GM12878 (cell line): ENCODE measurements at regions not wholly inside any gene's neighbourhood (a gene's known extent, or its start where the extent isn't known, plus 50 kb on each side); places are given as distances from the start of the nearest gene placed in this dataset.

Experiments
- ATAC-seq: fragments of 200-7000 bp; cut with Tn5 transposase; 3 replicates; pipeline ENCODE4 v1.9.1; 2020; ENCODE audit warnings: mild to moderate bottlenecking, moderate library complexity
- BruUV-seq: library from RNA; stranded (reverse); fragments of 400-500 nt; replicated peaks from 2 replicates; lab custom pipeline; 2021; lab: Mats Ljungman, UMichigan
- CTCF ChIA-PET: fragments of 300-600 bp; sonication (Branson Sonifier 250); formaldehyde crosslinking; extraction: SDS; loops from one replicate; lab custom pipeline; 2021; ENCODE audit warnings: inconsistent platforms; lab: Yijun Ruan, JAX
- POLR2A ChIA-PET: fragments of 350-600 bp; formaldehyde crosslinking; extraction: SDS; loops from one replicate; lab custom pipeline; 2021; ENCODE audit warnings: inconsistent platforms; lab: Charles Lee
- RAD21 ChIA-PET: fragments of 300-600 bp; sonication (Branson Sonifier 250); formaldehyde crosslinking; loops from one replicate; lab custom pipeline; 2023; ENCODE audit warnings: antibody characterized with exemption; ENCODE audit not compliant: unreplicated experiment; lab: Charles Lee
- SMC1A ChIA-PET: fragments of 300-600 bp; sonication (Branson Sonifier 250); formaldehyde crosslinking; loops from one replicate; lab custom pipeline; 2023; ENCODE audit not compliant: unreplicated experiment, uncharacterized antibody; lab: Charles Lee
- DNase-seq: peaks from one replicate; pipeline ENCODE4 v3.0.0-alpha.2; 2011; ENCODE audit warnings: low read depth, low spot score
- FAIRE-seq: peaks from 3 replicates; lab custom pipeline; 2011; peaks lifted over from hg19 to GRCh38; lab: Jason Lieb, UNC
- H2AFZ ChIP-seq: 2 replicates; pipeline ENCODE4 v1.6.0; 2011; ENCODE audit warnings: low read depth, low read length, control low read depth; ENCODE audit not compliant: control insufficient read depth
- H3K27ac ChIP-seq: 2 replicates; pipeline ENCODE4 v1.5.1; 2011; ENCODE audit warnings: control low read depth; ENCODE audit not compliant: control insufficient read depth, insufficient read depth
- H3K27me3 ChIP-seq, 2 experiments: replicated peaks in 1 of 2; 2 replicates each; pipeline versions ENCODE4 v1.6.0 to v1.6.1; 2011; ENCODE audit warnings: low read length in 1 of 2; ENCODE audit not compliant: control insufficient read depth in 2 of 2, insufficient read depth in 2 of 2
- H3K36me3 ChIP-seq, 2 experiments: 2 replicates each; pipeline ENCODE4 v1.5.1; 2011; ENCODE audit warnings: low read length in 1 of 2; ENCODE audit not compliant: control insufficient read depth in 2 of 2, insufficient read depth in 2 of 2
- H3K4me1 ChIP-seq: 2 replicates; pipeline ENCODE4 v1.6.1; 2011; ENCODE audit warnings: mild to moderate bottlenecking, low read length, moderate library complexity, mixed read lengths; ENCODE audit not compliant: control insufficient read depth, insufficient read depth
- H3K4me2 ChIP-seq: 2 replicates; pipeline ENCODE4 v1.6.0; 2011; ENCODE audit warnings: control low read depth; ENCODE audit not compliant: control insufficient read depth, insufficient read depth
- H3K4me3 ChIP-seq: fragments of 200-600 bp; sonication (generic); 2 replicates; pipeline ENCODE4 v1.5.1; 2016
- H3K79me2 ChIP-seq: 2 replicates; pipeline ENCODE4 v1.6.0; 2011; ENCODE audit warnings: low read length; ENCODE audit not compliant: control insufficient read depth, insufficient read depth
- H3K9ac ChIP-seq: 2 replicates; pipeline ENCODE4 v1.8.0; 2011; ENCODE audit warnings: low read length, control low read depth, mixed read lengths; ENCODE audit not compliant: control insufficient read depth, insufficient read depth
- H3K9me3 ChIP-seq: replicated peaks from 3 replicates; pipeline ENCODE4 v1.5.1; 2011; ENCODE audit warnings: mild to moderate bottlenecking, low read length; ENCODE audit not compliant: control insufficient read depth, insufficient read depth
- H4K20me1 ChIP-seq: 2 replicates; pipeline ENCODE4 v1.6.0; 2011; ENCODE audit not compliant: control insufficient read depth, insufficient read depth
- ELK1 ChIP-seq: IDR thresholded peaks from 2 replicates; pipeline ENCODE4 v1.6.1; 2012; ENCODE audit warnings: low read depth, low read length, improper control_type of control experiment
- IKZF2 ChIP-seq, 2 experiments: fragments of 450-650 bp; IDR thresholded peaks; 2 replicates each; pipeline ENCODE4 v1.6.1; 2017; ENCODE audit warnings: mild to moderate bottlenecking in 2 of 2, moderate library complexity in 2 of 2
- IRF3 ChIP-seq: fragments of 450-650 bp; IDR thresholded peaks from 2 replicates; pipeline ENCODE4 v1.6.1; 2014; ENCODE audit warnings: mild to moderate bottlenecking
- MYB ChIP-seq: fragments of 150-350 bp; IDR thresholded peaks from 2 replicates; pipeline ENCODE4 v1.6.1; 2014; ENCODE audit warnings: mild to moderate bottlenecking, low read depth, low read length, borderline replicate concordance
- MYC ChIP-seq: IDR thresholded peaks from 2 replicates; pipeline ENCODE4 v1.6.1; 2011; ENCODE audit warnings: mild to moderate bottlenecking, low read length, moderate library complexity, inconsistent platforms; ENCODE audit not compliant: insufficient read depth, insufficient replicate concordance, insufficient read length, severe bottlenecking
- POLR2AphosphoS5 ChIP-seq: IDR thresholded peaks from 2 replicates; pipeline ENCODE4 v1.6.1; 2011; ENCODE audit warnings: mild to moderate bottlenecking, low read length, inconsistent platforms
- RCOR1 ChIP-seq: conservative IDR thresholded peaks from 2 replicates; pipeline ENCODE4 v1.6.1; 2012; ENCODE audit warnings: low read depth, low read length, improper control_type of control experiment
- SP1 ChIP-seq: IDR thresholded peaks from one replicate; pipeline ENCODE4 v1.6.1; 2011; ENCODE audit warnings: low read depth, low read length
- TARDBP ChIP-seq: IDR thresholded peaks from 2 replicates; pipeline ENCODE4 v1.6.1; 2016; ENCODE audit warnings: borderline replicate concordance
- TBL1XR1 ChIP-seq: IDR thresholded peaks from 2 replicates; pipeline ENCODE4 v1.6.1; 2012; ENCODE audit warnings: low read depth, low read length, improper control_type of control experiment
- USF1 ChIP-seq: IDR thresholded peaks from 2 replicates; pipeline ENCODE4 v1.6.1; 2011; ENCODE audit warnings: borderline replicate concordance, low read depth, mild to moderate bottlenecking, moderate library complexity, mixed read lengths, low read length; ENCODE audit not compliant: insufficient read depth; ENCODE audit errors: extremely low read length
- ZBED1 ChIP-seq: IDR thresholded peaks from 2 replicates; pipeline ENCODE4 v1.6.1; 2016; ENCODE audit warnings: borderline replicate concordance
- ZNF207 ChIP-seq: fragments of 450-650 bp; IDR thresholded peaks from 2 replicates; pipeline ENCODE4 v1.6.1; 2014; ENCODE audit warnings: antibody characterized with exemption, mild to moderate bottlenecking, borderline replicate concordance
- ZSCAN29 ChIP-seq: fragments of 450-650 bp; IDR thresholded peaks from 2 replicates; pipeline ENCODE4 v1.6.1; 2017; ENCODE audit warnings: mild to moderate bottlenecking, moderate library complexity
- WGBS: methylation state at CpG from one replicate; pipeline ENCODE4 v1.1.6; 2016; ENCODE audit warnings: low lambda C conversion rate; ENCODE audit not compliant: insufficient replicate concordance, insufficient coverage; ENCODE audit errors: missing lambda C conversion rate; 5-methylcytosine and 5-hydroxymethylcytosine counted together
- in situ Hi-C: fragments of 300-500 bp; cut with MboI; formaldehyde crosslinking; loops from 9 replicates; pipeline ENCODE4 v1.14.3; 2018; ENCODE audit warnings: mixed read lengths
- intact Hi-C: fragments of 100-400 bp; cut with micrococcal nuclease; formaldehyde crosslinking; loops from one replicate; pipeline ENCODE4 v1.14.2; 2022; ENCODE audit not compliant: unreplicated experiment

- ATAC-seq (no peak), DNase-seq (no peak), FAIRE-seq (no peak)
- SMC1A ChIA-PET = no interaction called here
- POLR2A ChIA-PET = no interaction called here
- H4K20me1 ChIP-seq = no peaks in the 10 kb centered on the region
- H3K27ac ChIP-seq = no peak overlapping the region
- no peaks in the 10 kb centered on the region for H3K4me1 ChIP-seq
- no peak overlapping the region for H3K9ac ChIP-seq
- intact Hi-C loops (no loop called here), in situ Hi-C loops (no loop called here)
- no peak for TF ChIP-seq IRF3
- no peak for TF ChIP-seq MYC
- no peak for TF ChIP-seq ELK1
- no peaks in the 10 kb centered on the region for H3K9me3 ChIP-seq
- no peak overlapping the region for H2AFZ ChIP-seq
- no peaks in the 10 kb centered on the region for H3K27me3 ChIP-seq
- BruUV-seq = no TSS peak
- no peak overlapping the region for H3K4me3 ChIP-seq
- H3K36me3 ChIP-seq = no peaks in the 10 kb centered on the region
- H3K4me2 ChIP-seq = no peak overlapping the region
- CTCF ChIA-PET = no interaction called here
- RAD21 ChIA-PET = no interaction called here
- 94% methylated on average over 2 of the region's 2 CpGs for WGBS
- no peaks in the 10 kb centered on the region for H3K79me2 ChIP-seq
Measured at GRCh38 chr14:44396226-44396625, 110.9 kb downstream of the FSCB start.

- 0% methylated on average over 2 of the region's 2 CpGs for WGBS
- ChIA-PET SMC1A (no interaction called here), RAD21 (no interaction called here), POLR2A (no interaction called here), CTCF (no interaction called here)
- ATAC-seq (no peak), DNase-seq (no peak), FAIRE-seq (no peak)
- in situ Hi-C loops (no loop called here), intact Hi-C loops (no loop called here)
- H3K27ac ChIP-seq = no peak overlapping the region
- H3K4me2 ChIP-seq = no peak overlapping the region
- no TSS peak for BruUV-seq
- TF ChIP-seq SP1 (no peak), TARDBP (no peak), POLR2AphosphoS5 (no peak), ZNF207 (no peak), MYB (no peak), RCOR1 (no peak), TBL1XR1 (no peak), IKZF2 (IDR thresholded peaks at IDR 0.05) (no peak), ZBED1 (no peak), ZSCAN29 (no peak), USF1 (no peak)
- no peak overlapping the region for H3K9ac ChIP-seq
- no peaks in the 10 kb centered on the region for H3K36me3 ChIP-seq
- no peak overlapping the region for H3K4me3 ChIP-seq
- H3K9me3 ChIP-seq = no peaks in the 10 kb centered on the region
- no peaks in the 10 kb centered on the region for H3K27me3 ChIP-seq
- H4K20me1 ChIP-seq = no peaks in the 10 kb centered on the region
- no peaks in the 10 kb centered on the region for H3K4me1 ChIP-seq
- H2AFZ ChIP-seq = no peak overlapping the region
- H3K79me2 ChIP-seq = no peaks in the 10 kb centered on the region
Measured at GRCh38 chr14:44392984-44393383, 114.1 kb downstream of the FSCB start.
